SK-N-SH (cell line): ENCODE measurements at regions not wholly inside any gene's neighbourhood (a gene's known extent, or its start where the extent isn't known, plus 50 kb on each side); places are given as distances from the start of the nearest gene placed in this dataset.

Source experiments
- CTCF ChIA-PET: fragments of 300-600, 350-600 bp; formaldehyde crosslinking; extraction: SDS; loops from one replicate; lab custom pipeline; 2021; lab: Yijun Ruan, JAX
- POLR2A ChIA-PET: fragments of 350-600 bp; sonication (Branson Sonifier 250); formaldehyde crosslinking; extraction: SDS; loops from one replicate; lab custom pipeline; 2020; ENCODE audit warnings: antibody characterized with exemption, inconsistent platforms; lab: Yijun Ruan, JAX
- DNase-seq: peaks from one replicate; pipeline ENCODE4 v3.0.0; 2012
- H2AFZ ChIP-seq: fragments of 200-600 bp; sonication (generic); 2 replicates; pipeline ENCODE4 v1.8.1; 2016; ENCODE audit warnings: antibody characterized with exemption, mild to moderate bottlenecking, low read depth
- H3F3A ChIP-seq: fragments of 200-600 bp; sonication (generic); replicated peaks from 2 replicates; pipeline ENCODE3; 2016; ENCODE audit warnings: antibody characterized with exemption, mild to moderate bottlenecking; ENCODE audit not compliant: insufficient read depth
- H3K27ac ChIP-seq, 2 experiments: fragments of 200-500 bp in 1 of 2; fragments of 200-600 bp in 1 of 2; sonication (Bioruptor generic) in 1 of 2; sonication (generic), shearing (Covaris generic) in 1 of 2; 2 replicates each; pipeline versions ENCODE4 v1.5.1 to v1.6.1; 2014 to 2016; ENCODE audit warnings: low read depth in 2 of 2, inconsistent platforms in 1 of 2, low read length in 1 of 2, mild to moderate bottlenecking in 1 of 2, mixed read lengths in 1 of 2
- H3K27me3 ChIP-seq: fragments of 200-600 bp; sonication (generic), shearing (Covaris generic); 2 replicates; pipeline ENCODE4 v1.6.1; 2016; ENCODE audit warnings: mixed run types; ENCODE audit not compliant: insufficient read depth
- H3K36me3 ChIP-seq, 2 experiments: fragments of 200-500 bp in 1 of 2; fragments of 200-600 bp in 1 of 2; sonication (Bioruptor generic) in 1 of 2; sonication (generic) in 1 of 2; replicated peaks in 1 of 2; 2 replicates each; pipeline versions ENCODE3 to v1.5.1; 2014 to 2016; ENCODE audit warnings: low read length in 1 of 2, mild to moderate bottlenecking in 1 of 2; ENCODE audit not compliant: insufficient read depth in 2 of 2, control insufficient read depth in 1 of 2
- H3K4me1 ChIP-seq, 2 experiments: fragments of 200-500 bp in 1 of 2; fragments of 200-600 bp in 1 of 2; sonication (Bioruptor generic) in 1 of 2; sonication (generic), shearing (Covaris generic) in 1 of 2; 2 replicates each; pipeline versions ENCODE4 v1.5.1 to v1.6.1; 2014 to 2016; ENCODE audit warnings: low read depth in 1 of 2, low read length in 1 of 2, mixed run types in 1 of 2; ENCODE audit not compliant: insufficient read depth in 2 of 2, control insufficient read depth in 1 of 2
- H3K4me2 ChIP-seq: fragments of 200-600 bp; sonication (generic), shearing (Covaris generic); 2 replicates; pipeline ENCODE4 v1.6.1; 2017; ENCODE audit warnings: mixed run types
- H3K4me3 ChIP-seq, 2 experiments: fragments of 200-500 bp in 1 of 2; fragments of 200-600 bp in 1 of 2; sonication (Bioruptor generic) in 1 of 2; sonication (generic), shearing (Covaris generic) in 1 of 2; 2 replicates each; pipeline versions ENCODE4 v1.5.1 to v1.8.1; 2014 to 2016; ENCODE audit warnings: low read depth in 2 of 2, inconsistent platforms in 1 of 2, low read length in 1 of 2, mild to moderate bottlenecking in 1 of 2, mixed read lengths in 1 of 2, moderate library complexity in 1 of 2
- H3K79me2 ChIP-seq: fragments of 200-600 bp; sonication (generic); 2 replicates; pipeline ENCODE4 v1.8.1; 2017; ENCODE audit warnings: mild to moderate bottlenecking; ENCODE audit not compliant: insufficient read depth
- H3K9ac ChIP-seq: fragments of 200-600 bp; sonication (generic); 2 replicates; pipeline ENCODE4 v1.6.1; 2017; ENCODE audit warnings: mixed run types
- H3K9me2 ChIP-seq: fragments of 200-600 bp; sonication (generic); 2 replicates; pipeline ENCODE4 v1.6.1; 2017; ENCODE audit warnings: mixed run types
- H3K9me3 ChIP-seq: fragments of 200-600 bp; sonication (generic); 2 replicates; pipeline ENCODE4 v1.6.1; 2017; ENCODE audit warnings: mixed run types, mild to moderate bottlenecking, moderate library complexity
- H4K20me1 ChIP-seq: fragments of 200-600 bp; sonication (generic); 2 replicates; pipeline ENCODE4 v1.6.1; 2017; ENCODE audit warnings: mild to moderate bottlenecking, mixed run types; ENCODE audit not compliant: insufficient read depth
- EP300 ChIP-seq, 2 experiments: IDR thresholded peaks; 2 replicates each; pipeline versions ENCODE4 v1.4.0 to v1.6.1; 2012; ENCODE audit warnings: borderline replicate concordance in 1 of 2, low read depth in 1 of 2, low read length in 1 of 2
- FOSL2 ChIP-seq: IDR thresholded peaks from 2 replicates; pipeline ENCODE4 v1.4.0; 2012; ENCODE audit warnings: low read depth, mild to moderate bottlenecking, moderate library complexity, borderline replicate concordance
- GABPA ChIP-seq: IDR thresholded peaks from 2 replicates; pipeline ENCODE4 v1.4.0; 2012; ENCODE audit warnings: low read depth, mild to moderate bottlenecking
- GATA2 ChIP-seq: sonication (generic); formaldehyde crosslinking; IDR thresholded peaks from 2 replicates; pipeline ENCODE4 v1.5.0; 2020; ENCODE audit warnings: mild to moderate bottlenecking, missing genetic modification reagents
- MEF2A ChIP-seq: IDR thresholded peaks from 2 replicates; pipeline ENCODE4 v1.4.0; 2012; ENCODE audit warnings: low read depth, borderline replicate concordance
- MXI1 ChIP-seq: IDR thresholded peaks from 2 replicates; pipeline ENCODE4 v1.6.1; 2012; ENCODE audit warnings: mild to moderate bottlenecking, low read depth, low read length, improper control_type of control experiment
- NFIC ChIP-seq: IDR thresholded peaks from 2 replicates; pipeline ENCODE4 v1.4.0; 2012; ENCODE audit warnings: borderline replicate concordance
- POLR2AphosphoS5 ChIP-seq: IDR thresholded peaks from 2 replicates; pipeline ENCODE4 v1.6.1; 2012; ENCODE audit warnings: low read depth, low read length
- RCOR1 ChIP-seq: fragments of 150-350 bp; IDR thresholded peaks from 2 replicates; pipeline ENCODE4 v1.6.1; 2017; ENCODE audit warnings: antibody characterized with exemption, low read length
- SMC3 ChIP-seq: IDR thresholded peaks from 2 replicates; pipeline ENCODE4 v1.6.1; 2012; ENCODE audit warnings: low read depth, low read length, improper control_type of control experiment
- YY1 ChIP-seq: IDR thresholded peaks from 2 replicates; pipeline ENCODE4 v1.4.0; 2012; ENCODE audit warnings: low read depth, mild to moderate bottlenecking
- WGBS: methylation state at CpG from one replicate; pipeline ENCODE4 v1.1.6; 2017; ENCODE audit warnings: low lambda C conversion rate; 5-methylcytosine and 5-hydroxymethylcytosine counted together
- TF ChIP-seq, protein P1 (sequence below): fragments of 150-350 bp; IDR thresholded peaks from 2 replicates; pipeline ENCODE4 v1.6.1; 2017; ENCODE audit warnings: antibody characterized with exemption, low read length, low read depth, borderline replicate concordance
- TF ChIP-seq, protein P2 (sequence below): fragments of 150-350 bp; IDR thresholded peaks from 2 replicates; pipeline ENCODE4 v1.6.1; 2016; ENCODE audit warnings: mild to moderate bottlenecking, low read depth, low read length
- TF ChIP-seq, protein P3 (sequence below): IDR thresholded peaks from 2 replicates; pipeline ENCODE4 v1.6.1; 2012; ENCODE audit warnings: mild to moderate bottlenecking, low read depth, low read length, moderate library complexity

DNA sequence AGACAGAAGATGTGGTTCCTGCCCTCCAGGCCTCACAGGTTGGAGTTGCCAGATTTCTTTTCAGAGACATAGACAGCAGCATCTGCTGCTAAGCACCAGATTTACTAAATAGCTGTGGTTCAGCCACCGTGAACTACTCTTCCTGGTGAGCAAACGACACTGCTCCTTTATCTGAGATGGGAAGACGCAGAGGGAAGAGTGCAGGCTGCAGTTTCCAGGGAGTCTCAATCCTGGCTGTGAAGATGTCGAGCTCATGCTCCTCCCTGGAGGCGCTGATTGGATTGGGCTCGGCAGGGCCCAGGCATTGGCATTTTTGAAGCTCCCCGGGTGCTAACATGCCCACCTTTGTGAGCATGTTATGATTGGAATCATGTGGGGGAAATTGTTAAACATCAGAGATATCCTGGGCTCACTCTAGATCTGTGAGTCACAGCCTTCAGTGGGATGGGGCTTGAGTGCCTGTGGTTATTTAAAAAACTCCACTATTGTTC is 314.8 kb downstream of the TSN start:
- WGBS: 28% methylated on average over 7 of the region's 7 CpGs

DNA sequence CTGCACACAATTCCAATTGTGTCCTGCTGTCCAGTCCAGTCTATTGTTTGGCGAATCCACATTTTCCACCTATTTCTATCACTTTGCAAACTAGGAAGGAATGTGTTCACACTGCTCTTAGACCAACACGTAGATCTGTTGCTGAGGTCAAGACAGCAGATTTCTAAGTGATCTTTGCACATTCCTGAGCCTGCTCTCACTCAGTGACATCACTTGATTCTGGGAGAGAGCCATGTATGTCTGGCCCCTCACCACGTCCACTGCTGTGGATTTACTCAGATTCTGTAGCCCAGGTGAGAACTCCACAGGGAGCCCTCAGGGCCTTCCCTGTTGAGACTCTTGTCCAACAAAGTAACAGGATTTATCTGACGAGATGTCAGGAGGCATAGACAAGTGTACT is 317.2 kb downstream of the TSN start:
- CTCF ChIA-PET: no interaction called here
- no peaks in the 10 kb centered on the region for H3K27me3 ChIP-seq

More for the DNA sequence above, 314.8 kb downstream of the TSN start:
- Histone ChIP-seq H3K4me3 (no peak overlapping the region), H3K9ac (no peak overlapping the region), H2AFZ (no peak overlapping the region), H3K4me1 (peaks cover 0 to 11% of the 10 kb centered on the region in 2 experiments; a peak in 1 of 4 replicates), H3K9me3 (no peaks in the 10 kb centered on the region), H3K4me2 (no peak overlapping the region), H3F3A (no peaks in the 10 kb centered on the region), H3K27ac (no peak overlapping the region), H3K79me2 (no peaks in the 10 kb centered on the region), H3K9me2 (no peaks in the 10 kb centered on the region), H4K20me1 (no peaks in the 10 kb centered on the region), H3K27me3 (no peaks in the 10 kb centered on the region), H3K36me3 (no peaks in the 10 kb centered on the region)
- no peak for DNase-seq
- ChIA-PET CTCF (interaction anchor here (1.4 kb wide), 1 partner anchor 31 kb away, joined by 3 read pairs; no protein-coding TSS in a partner anchor), POLR2A (no interaction called here)
- TF ChIP-seq YY1: no peak
- TF ChIP-seq NFIC: no peak
- no peak for TF ChIP-seq FOSL2
- no peak for TF ChIP-seq MXI1
- TF ChIP-seq MEF2A: no peak
- no peak for TF ChIP-seq GATA2 (CRISPR knock-in tag)
- no peak for TF ChIP-seq POLR2AphosphoS5
- no peak for TF ChIP-seq EP300 (IDR thresholded peaks at IDR 0.05; ENCODE audit: borderline replicate concordance in 1 of 2, low read depth in 1 of 2, low read length in 1 of 2)
- TF ChIP-seq, protein P1, sequence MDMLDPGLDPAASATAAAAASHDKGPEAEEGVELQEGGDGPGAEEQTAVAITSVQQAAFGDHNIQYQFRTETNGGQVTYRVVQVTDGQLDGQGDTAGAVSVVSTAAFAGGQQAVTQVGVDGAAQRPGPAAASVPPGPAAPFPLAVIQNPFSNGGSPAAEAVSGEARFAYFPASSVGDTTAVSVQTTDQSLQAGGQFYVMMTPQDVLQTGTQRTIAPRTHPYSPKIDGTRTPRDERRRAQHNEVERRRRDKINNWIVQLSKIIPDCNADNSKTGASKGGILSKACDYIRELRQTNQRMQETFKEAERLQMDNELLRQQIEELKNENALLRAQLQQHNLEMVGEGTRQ: no peak

More for the DNA sequence above, 317.2 kb downstream of the TSN start:
- Histone ChIP-seq H3K27ac (no peak overlapping the region), H3F3A (no peaks in the 10 kb centered on the region), H3K79me2 (no peaks in the 10 kb centered on the region), H3K4me3 (no peak overlapping the region), H3K36me3 (no peaks in the 10 kb centered on the region)
- DNase-seq: no peak
- WGBS: 15% methylated on average over 4 of the region's 4 CpGs
- POLR2A ChIA-PET: no interaction called here
- TF ChIP-seq EP300 (IDR thresholded peaks at IDR 0.05; ENCODE audit: borderline replicate concordance in 1 of 2, low read depth in 1 of 2, low read length in 1 of 2) (no peak), SMC3 (no peak), POLR2AphosphoS5 (no peak), GABPA (no peak), RCOR1 (no peak)
- TF ChIP-seq, protein P2, sequence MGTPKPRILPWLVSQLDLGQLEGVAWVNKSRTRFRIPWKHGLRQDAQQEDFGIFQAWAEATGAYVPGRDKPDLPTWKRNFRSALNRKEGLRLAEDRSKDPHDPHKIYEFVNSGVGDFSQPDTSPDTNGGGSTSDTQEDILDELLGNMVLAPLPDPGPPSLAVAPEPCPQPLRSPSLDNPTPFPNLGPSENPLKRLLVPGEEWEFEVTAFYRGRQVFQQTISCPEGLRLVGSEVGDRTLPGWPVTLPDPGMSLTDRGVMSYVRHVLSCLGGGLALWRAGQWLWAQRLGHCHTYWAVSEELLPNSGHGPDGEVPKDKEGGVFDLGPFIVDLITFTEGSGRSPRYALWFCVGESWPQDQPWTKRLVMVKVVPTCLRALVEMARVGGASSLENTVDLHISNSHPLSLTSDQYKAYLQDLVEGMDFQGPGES: no peak
- TF ChIP-seq, protein P3, sequence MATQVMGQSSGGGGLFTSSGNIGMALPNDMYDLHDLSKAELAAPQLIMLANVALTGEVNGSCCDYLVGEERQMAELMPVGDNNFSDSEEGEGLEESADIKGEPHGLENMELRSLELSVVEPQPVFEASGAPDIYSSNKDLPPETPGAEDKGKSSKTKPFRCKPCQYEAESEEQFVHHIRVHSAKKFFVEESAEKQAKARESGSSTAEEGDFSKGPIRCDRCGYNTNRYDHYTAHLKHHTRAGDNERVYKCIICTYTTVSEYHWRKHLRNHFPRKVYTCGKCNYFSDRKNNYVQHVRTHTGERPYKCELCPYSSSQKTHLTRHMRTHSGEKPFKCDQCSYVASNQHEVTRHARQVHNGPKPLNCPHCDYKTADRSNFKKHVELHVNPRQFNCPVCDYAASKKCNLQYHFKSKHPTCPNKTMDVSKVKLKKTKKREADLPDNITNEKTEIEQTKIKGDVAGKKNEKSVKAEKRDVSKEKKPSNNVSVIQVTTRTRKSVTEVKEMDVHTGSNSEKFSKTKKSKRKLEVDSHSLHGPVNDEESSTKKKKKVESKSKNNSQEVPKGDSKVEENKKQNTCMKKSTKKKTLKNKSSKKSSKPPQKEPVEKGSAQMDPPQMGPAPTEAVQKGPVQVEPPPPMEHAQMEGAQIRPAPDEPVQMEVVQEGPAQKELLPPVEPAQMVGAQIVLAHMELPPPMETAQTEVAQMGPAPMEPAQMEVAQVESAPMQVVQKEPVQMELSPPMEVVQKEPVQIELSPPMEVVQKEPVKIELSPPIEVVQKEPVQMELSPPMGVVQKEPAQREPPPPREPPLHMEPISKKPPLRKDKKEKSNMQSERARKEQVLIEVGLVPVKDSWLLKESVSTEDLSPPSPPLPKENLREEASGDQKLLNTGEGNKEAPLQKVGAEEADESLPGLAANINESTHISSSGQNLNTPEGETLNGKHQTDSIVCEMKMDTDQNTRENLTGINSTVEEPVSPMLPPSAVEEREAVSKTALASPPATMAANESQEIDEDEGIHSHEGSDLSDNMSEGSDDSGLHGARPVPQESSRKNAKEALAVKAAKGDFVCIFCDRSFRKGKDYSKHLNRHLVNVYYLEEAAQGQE: no peak
- TF ChIP-seq, protein P1: no peak
- TF ChIP-seq, all 33 proteins: peak for 0
- Histone ChIP-seq H3K4me2 (no peak overlapping the region), H3K4me1 (peaks cover 0 to 12% of the 10 kb centered on the region in 2 experiments; a peak in 1 of 4 replicates), H2AFZ (no peak overlapping the region), H3K9me3 (no peaks in the 10 kb centered on the region), H3K9ac (no peak overlapping the region), H4K20me1 (no peaks in the 10 kb centered on the region), H3K9me2 (no peaks in the 10 kb centered on the region)
